NB4 (cell line): ENCODE measurements at regions not wholly inside any gene's neighbourhood (a gene's known extent, or its start where the extent isn't known, plus 50 kb on each side); places are given as distances from the start of the nearest gene placed in this dataset.

ENCODE experiments used
- POLR2A ChIP-seq: IDR thresholded peaks from 2 replicates; pipeline ENCODE4 v1.6.1; 2011; ENCODE audit warnings: mild to moderate bottlenecking; ENCODE audit not compliant: insufficient read length; ENCODE audit errors: extremely low read depth
- TF ChIP-seq, protein P1 (sequence below): IDR thresholded peaks from one replicate; pipeline ENCODE4 v1.5.1; 2012; ENCODE audit warnings: low read depth, low read length

DNA sequence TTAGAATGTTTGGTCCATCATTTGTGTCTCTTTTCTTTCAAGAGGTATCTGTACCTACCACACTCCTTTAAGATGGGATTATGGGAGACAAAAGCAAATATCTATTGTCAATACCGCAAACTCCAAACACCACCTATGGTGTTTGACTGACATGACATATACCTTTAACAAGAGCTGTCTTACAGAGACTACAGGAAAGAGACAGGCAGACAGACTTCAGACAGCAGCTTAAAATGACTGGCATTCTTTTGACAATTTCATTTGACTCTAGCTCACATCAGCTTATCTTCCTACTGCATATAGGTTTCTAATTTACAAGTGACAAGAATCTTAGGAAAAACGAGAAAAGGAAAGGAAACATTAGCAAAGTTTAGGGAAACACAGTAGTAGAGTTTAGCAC, 256.0 kb upstream of the TFAP2D start:
- TF ChIP-seq, protein P1, sequence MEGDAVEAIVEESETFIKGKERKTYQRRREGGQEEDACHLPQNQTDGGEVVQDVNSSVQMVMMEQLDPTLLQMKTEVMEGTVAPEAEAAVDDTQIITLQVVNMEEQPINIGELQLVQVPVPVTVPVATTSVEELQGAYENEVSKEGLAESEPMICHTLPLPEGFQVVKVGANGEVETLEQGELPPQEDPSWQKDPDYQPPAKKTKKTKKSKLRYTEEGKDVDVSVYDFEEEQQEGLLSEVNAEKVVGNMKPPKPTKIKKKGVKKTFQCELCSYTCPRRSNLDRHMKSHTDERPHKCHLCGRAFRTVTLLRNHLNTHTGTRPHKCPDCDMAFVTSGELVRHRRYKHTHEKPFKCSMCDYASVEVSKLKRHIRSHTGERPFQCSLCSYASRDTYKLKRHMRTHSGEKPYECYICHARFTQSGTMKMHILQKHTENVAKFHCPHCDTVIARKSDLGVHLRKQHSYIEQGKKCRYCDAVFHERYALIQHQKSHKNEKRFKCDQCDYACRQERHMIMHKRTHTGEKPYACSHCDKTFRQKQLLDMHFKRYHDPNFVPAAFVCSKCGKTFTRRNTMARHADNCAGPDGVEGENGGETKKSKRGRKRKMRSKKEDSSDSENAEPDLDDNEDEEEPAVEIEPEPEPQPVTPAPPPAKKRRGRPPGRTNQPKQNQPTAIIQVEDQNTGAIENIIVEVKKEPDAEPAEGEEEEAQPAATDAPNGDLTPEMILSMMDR = no peak
- TF ChIP-seq POLR2A = no peak
